Stimulated activated CD8-positive, alpha-beta memory T cell treated with anti-CD3 and anti-CD28 coated beads, Interleukin-2, amount 100 ng/mL, for 48 hours (primary cell): ENCODE measurements at regions not wholly inside any gene's neighbourhood (a gene's known extent, or its start where the extent isn't known, plus 50 kb on each side); places are given as distances from the start of the nearest gene placed in this dataset.
"Not testable (repeated sequence)": the region's sequence is repeated elsewhere in the genome, so short reads cannot be mapped to it uniquely, and the experiment has no call there.

ENCODE experiments used
- DNase-seq, 2 donors: peaks; one replicate each; pipeline ENCODE4 v3.0.0-alpha.2; 2020; ENCODE audit warnings: low read depth in 2 of 2

DNA sequence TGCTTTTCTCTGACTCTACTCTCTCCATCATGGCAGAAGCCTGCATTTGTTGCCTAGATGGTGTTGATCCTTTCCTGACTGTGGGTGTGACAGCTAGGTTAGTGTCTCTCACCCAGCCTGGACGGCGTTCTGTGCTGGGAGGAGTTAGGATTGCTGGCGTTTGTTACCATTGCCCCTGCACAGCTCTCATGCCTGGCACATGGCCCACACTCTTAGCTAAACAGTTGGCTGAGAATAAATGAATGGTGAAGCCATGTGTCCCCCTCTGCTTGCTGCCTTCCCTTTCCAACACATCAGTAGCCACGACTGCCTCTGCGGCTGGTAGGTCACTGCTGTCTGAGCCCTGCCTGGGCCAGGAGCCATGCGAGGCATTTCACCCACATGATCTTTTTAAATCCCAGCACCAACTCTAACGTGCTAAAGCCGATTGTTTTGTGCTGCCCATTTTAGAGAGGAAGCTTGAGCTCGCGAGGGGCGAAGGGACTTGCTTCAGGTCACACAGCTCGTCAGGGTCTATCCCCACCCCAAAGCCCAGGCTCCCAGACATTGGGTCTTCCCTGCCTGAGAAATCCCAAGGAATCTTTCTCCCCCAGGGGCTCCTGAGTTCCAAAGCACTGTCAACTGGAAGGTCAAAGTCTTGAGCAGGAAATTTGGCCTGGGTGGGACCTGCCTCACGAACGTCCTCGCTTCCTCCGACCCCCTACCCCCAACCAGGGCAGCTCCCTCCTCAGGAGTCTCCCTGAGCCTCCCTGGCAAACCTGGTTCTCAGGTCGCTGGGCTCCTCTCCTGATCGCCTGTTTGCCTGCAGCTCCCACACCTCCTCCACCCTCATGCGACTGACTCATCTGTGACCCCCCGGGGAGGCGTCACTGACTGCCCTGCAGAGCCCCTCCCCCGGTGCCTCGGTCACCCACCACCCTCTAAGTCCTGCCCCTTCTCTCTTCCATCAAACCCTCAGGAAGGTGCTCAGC is 271.7 kb upstream of the C1orf174 start:
- DNase-seq, result no peak

DNA sequence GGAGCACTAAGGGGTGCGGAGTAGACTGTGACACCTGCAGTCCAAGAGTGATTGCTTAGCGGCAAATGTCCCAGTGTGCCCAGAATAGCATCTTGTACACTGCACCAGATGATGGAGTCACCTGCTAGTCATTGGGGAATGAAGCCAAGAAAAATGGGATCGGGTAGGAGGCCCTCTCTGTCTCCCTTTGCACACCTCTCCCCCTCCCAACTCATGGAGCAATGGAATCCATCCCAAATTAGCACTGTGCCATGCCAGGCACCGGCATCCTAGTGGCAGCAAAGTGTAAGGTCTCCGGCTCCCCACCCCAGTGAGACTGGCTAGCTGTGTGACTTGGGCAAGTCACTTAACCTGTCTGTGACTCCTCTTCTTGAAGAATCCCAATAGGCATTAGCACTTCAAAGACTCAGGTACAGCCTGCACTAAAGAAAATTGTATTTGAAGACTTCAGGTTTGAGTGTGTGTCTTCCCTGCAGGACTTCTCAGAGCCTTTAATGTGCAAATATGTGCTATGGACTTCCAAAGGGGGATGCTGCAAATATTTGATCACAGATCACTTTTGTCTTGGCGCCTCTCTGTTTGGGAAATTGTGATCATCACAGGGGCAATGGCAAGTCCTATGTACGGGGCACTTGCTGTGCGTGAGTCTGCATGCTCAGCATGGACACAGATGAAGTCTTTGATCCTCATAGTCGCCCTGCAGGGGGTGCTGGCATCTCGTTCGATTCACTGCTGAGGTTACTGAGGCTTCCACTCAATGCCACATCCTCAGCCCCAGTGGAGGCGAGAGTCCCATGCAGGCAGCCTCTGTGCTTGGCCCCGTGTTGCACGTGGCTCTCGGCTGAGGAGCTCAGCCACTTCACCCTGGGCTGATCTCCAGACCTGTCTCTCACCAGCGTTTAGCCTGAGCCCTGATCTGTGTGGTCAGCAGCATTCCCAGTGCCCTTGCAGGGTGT is 272.9 kb upstream of the C1orf174 start:
- DNase-seq, result peak in 1 of 2 donors; percentile 6

DNA sequence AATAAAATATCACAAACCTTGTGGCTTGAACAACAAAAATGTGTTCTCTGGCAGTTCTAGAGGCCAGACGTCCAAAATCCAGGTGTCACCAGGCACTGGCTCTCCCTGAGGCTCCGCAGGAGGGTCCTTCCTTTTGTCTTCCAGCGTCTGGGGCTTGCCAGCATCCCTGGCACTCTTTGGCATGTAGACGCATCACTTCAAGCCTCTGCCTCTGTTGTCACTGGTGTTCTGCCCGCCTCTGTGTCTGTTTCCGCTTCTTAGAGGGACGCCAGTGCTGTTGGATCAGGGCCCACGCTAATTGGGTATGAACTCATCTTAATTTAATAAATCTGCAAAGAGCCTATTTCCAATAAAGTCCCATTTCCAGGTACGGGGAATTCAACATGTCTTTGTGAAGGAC is 273.7 kb upstream of the C1orf174 start:
- no peak for DNase-seq

DNA sequence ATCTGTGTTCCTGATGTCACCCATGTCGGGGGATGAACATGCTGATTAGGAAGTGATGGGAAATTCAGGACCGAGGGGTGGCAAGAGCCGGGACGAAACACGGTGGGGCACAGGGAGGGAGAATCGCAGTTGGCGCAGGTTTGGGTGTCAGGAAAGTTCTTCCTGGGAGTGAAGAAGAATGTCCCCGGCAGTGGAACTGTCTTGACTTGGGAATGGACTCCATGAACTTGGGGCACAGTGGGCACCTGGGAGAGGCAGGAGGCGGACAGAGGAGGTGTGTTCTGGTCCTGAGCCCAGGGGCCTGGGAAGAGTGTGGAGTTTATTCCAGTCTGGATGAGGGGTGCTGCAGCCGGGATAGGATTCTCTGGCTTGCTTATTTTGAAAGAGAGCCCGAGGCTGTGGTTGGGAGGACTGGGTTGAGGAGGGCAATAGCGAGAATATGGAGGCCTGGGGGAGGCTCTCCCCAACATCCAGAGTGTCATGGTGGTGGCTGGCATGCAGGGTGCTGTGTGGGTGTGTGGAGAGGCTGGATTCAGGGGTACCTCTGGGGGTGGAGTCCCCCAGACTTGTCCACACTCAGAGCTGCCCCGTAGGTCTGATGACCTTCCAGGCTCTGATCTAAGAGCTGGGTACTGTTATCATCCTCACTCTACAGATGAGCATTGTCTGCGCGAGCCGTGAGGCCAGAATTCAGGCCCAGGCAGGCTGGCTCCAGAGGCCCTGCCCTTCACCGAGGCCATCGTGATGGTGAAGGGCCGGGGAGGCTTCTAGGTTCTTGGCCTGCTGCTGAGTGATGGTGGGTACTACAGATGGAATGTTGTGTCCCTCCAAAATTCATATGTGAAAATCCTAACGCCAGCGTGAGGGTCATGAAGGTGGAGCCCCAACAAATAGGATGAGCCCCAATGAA is 274.5 kb upstream of the C1orf174 start:
- no peak for DNase-seq

DNA sequence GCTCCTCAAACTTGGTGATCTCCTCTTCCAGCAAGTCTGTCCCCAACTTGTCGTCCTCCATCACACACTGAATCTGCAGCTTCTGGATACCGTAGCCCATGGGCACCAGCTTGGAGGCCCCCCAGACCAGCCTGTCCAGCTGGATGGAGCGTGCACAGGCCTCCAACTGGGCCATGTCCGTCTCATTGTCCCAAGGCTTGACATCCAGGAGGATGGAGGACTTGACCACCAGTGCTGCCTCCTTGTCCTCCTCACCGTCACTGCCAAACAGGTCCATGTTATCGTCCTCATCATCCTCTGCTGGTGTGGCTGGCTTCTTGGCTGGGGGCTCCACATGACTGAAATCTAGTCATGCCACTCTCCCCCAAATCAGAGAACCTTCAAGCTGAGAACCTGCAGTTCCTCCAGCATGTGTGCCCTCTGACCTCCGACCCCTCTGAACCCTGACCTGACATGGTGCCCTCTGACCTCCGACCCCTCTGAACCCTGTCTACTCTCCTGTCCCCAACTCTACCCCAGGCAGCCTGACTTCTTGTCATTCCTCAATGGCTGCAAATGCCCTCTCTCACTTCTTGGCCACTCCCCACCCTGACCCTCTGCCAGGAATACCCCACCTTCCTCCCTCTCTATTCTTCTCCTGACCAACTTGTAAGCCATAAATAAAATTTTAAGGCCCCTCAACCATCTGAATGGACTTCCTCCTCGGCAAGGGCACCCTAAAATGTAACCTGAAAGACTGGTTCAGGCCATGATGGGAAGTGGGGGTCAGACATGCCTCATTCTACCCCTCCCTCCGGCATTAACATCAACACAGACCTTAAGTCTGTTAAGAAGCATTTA is 275.7 kb upstream of the C1orf174 start:
- no peak for DNase-seq

DNA sequence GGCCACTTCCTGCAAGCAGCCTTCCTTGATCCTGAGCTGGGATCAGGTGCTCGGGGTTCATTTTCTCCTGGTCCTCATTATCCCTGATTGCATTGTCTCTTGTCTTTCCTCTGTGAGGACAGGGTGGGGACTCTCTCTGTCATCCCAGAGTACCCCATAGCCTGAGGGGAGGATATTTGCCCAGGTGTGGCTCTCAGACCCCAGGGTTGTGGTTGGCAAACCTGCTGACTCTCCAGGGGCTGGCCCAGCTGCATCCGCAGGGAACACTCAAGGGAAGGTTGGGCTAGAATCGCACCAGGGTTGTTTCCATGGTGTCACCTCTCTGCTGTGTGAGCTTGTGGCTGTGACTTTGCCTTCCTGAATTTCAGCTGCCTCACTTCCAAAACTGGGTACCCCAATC is 276.8 kb upstream of the C1orf174 start:
- no peak for DNase-seq

DNA sequence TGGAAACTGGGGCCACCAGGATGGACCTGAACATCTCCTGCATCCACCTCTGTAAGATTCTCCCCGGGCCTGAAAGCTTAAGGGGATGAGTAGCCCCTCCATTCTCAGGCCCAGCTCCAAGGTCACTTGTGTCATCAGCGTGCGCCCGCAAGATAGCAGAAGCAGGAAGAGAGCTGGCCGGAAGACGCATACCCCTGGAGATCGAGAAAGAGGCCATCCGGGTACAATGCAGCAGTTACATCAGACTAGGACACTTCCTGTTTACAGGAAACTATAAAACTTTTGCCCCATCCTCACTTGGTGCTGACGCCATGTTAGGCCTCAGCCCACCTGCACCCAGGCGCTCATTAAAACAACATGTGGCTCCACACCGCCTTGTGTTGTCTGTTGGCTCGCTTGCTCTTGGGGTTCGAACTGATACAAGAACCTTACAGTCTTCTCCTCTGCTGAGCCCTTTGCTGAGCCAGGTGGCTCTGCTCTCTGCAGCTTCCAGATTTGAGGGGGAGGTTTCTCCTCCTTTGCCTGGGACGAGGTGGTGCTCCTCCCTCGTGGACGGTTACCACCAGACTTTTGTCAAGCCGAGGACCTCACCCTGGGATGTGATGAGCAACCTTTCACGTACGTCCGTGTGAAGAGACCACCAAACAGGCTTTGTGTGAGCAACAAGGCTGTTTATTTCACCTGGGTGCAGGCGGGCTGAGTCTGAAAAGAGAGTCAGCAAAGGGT is 277.5 kb upstream of the C1orf174 start:
- DNase-seq, result no peak

DNA sequence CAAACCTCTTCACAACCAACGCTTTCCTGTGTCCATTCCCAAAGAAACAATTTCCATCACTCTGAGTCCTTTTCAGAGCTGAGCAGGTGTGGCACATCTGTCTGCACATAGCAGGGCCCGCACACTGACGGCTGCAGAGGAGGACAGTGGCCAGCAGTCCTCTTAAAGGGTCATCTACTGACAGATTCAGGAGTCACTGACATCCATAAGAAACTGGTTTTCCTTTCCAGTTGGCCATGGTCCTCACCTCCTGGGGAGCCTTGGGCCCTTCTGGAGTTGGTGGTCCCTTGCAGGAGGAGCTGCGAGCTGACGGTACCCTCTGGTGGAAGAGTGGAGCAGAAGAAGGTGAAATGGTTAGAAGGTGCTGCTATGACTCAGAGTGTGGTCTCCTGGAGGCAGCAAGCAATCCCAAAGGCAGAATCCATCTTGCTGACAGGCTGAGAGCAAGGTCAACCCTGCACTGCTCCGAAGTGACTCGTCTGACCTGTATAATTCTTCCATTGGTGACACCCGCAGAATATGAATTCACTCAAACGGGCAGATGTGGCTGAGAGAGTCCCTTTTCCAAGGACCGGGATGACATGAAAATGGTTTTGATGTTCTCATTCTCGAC is 278.5 kb upstream of the C1orf174 start:
- DNase-seq, result no peak

DNA sequence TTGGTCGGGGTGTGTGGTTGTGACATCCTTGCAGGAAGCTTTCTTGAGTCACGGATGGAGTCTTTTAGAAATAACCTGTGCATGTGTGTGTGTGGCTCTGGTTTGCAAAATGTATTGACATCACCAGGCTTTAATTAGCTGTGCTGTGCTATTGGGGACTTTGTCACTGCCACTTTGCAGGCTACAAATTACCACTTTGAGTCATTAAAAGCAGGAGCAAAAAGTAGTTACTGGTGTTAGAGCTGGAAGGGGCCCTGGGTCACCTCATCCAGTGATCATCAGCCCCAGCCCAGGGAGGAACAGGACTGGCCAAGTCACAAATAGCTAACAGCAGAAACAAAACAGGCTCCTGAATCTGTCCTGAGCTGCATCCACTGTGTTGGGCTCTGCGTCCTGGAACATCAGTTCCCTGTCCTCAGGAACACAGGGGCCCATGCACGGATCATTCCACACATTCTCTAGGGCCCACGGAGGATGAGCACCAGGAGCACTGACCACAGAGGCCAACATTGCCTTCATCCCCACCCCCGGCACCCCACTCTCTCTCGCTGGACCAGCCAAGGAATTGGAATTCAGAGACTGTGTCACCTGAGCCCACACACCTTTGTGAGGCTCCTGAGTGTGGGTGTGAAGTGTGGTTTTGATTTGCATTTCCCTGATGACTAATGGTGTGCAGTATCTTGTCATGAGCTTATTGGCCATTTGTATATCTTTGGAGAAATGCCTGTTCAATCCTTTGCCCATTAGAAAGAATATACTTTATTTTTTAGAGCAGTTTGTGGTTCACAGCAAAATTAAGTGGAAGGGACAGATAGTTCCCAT is 280.1 kb upstream of the C1orf174 start:
- no peak for DNase-seq

DNA sequence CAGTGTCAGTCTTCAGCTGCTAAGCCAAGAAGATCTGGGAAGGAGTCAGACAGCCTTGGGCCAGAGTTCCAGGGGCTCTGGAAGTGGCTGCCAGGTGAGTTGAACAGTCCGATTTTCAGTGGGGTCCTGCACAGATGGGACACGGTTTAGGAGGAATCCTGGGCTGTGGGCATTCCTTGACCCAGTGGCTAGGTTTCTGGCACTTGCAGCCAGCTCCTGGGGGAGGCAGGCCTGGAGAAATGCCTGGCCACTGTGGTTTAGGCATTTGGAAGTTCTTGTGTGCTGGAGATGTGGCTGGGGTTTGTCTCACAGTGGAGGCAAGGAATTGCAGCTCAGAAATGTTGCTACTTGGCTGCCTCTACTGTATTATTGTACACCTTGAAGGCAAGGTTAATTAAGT is 286.4 kb upstream of the C1orf174 start:
- not testable (repeated sequence) for DNase-seq

DNA sequence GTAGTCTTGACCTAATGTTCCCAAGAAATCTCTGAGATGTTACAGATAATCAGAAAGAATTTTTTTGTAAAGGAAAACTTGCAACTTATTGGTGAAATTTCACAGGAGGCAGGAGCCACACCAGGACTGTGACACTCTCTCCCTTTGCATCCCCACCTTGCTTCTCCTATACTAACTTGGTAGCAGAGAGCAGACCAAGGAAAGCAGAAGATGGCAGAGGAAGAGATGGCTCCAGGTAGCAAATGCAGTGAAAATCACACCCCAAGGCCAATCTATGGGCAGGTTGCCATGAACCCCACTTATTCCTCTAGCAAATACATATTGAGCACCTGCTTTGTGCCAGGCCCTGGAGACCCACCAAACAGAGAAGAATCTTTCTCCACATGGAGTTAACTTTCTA is 303.4 kb upstream of the C1orf174 start:
- DNase-seq, result no peak

DNA sequence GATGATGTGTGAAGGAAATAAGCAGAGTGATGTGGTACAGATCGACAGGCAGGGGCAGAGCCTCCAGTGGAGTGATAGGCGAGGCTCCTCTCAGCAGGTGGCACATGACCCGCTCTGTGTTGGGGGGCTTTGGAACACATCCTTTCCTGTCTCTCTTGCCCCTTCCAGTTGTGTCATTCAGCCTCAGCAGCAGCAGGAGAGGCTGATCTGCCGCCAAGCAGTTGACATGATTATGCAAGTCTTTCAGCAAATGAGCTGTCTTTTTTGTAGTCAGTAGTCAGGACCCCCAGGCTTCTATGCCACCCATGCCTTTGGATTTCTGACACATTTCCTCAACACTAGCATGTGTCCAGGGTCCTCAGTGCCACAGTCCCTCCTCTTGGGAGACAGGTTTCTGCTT is 307.1 kb upstream of the C1orf174 start:
- no peak for DNase-seq

DNA sequence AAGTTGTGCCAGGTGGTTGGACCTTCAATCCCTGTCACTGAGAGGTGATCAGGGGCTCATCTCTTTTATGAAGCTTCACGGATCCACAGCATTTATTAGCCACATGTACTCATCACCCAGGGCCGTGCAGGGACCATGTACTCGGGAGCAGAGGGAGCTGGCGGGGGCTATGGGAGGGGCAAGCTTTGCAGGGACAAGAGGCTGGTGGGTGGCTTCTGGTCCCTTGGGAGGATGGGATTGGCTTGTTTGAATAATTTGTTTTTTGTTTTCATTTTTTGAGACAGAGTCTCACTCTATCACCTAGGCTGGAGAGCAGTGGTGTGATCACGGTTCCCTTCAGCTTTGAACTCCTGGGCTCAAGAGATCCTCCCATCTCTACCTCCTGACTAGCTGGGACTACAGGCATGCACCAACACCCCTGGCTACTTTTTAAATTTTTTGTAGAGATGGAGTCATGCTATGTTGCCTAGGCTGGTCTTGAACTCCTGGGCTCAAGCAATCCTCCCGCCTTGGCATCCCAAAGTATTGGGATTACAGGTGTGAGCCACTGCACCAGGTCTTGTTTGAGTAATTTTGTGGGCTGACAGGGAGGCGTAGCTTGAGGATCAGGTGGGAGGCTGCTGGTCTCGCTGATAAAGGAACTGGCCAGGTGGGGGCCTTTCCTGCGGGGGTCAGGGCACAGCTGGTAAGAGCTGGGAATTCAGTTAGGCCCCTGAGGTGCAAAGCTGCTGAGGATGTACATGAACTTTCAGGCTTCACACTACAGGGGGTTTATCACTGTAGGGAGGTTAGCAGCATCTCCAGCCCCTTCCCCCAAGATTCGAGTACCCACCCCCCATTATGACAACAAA is 308.0 kb upstream of the C1orf174 start:
- no peak for DNase-seq

DNA sequence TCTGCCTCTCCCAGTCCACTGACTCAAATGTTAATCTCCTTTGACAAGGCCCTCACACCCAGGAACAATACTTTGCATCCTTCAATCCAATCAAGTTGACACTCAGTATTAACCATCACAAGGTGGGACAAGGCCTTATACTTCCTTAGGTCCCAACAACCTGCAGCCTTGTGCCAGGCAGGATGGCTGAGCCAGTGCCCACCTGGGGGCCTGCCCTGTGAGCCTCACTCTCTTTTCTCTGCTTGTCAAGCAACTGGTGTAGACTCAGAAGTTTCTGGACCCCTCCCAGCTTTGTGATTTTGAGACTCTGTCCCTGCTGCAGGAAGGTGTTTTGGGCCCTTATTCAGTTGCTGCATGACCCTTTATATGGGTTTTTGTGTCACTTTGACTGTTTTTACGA is 310.0 kb upstream of the C1orf174 start:
- no peak for DNase-seq

DNA sequence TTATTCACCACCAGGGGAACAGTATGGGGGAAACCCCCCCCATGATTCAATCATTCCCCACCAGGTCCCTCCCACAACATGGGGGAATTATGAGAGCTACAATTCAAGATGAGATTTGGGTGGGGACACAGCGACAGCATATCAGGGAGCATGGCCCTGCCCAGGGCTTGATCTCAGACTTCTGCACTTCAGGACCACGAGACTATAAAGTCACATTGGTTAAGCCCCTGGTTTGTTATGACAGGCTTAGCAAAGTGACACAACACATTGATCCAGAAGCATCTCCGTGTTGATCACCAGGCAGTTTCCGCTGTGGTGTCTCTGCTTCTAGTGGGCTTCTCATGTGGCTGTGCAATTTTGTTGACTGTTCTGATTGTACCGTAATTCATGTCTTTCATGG is 312.7 kb upstream of the C1orf174 start:
- DNase-seq, result no peak

DNA sequence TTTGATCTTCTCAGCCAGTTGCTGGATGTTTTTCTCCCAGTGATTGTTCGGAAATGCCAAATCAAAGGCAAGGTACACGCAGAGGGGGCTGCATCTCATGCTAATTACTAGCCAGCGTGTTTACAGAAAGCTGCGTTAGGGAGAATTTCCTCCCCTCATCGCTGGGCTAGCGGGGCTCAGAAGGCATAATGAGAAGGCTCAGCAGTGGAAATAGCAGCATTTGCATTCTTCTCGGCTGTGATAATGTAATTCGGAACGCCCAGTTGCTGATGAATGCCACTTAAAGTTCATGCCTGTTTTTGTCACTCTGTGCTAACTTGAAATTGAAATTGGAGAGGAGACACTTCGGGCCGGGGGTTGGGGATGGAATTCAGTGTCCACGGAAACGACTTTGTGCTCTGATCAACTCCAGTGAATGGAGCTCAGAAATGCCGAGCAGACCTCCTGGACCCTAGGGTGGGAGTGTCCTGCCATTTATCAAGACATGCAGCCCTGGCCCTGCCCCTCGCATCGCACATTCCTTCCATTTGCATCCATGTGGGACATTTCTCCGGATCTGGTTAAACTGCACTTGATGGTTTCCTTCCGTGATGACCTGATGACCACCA is 313.4 kb upstream of the C1orf174 start:
- DNase-seq, result no peak

DNA sequence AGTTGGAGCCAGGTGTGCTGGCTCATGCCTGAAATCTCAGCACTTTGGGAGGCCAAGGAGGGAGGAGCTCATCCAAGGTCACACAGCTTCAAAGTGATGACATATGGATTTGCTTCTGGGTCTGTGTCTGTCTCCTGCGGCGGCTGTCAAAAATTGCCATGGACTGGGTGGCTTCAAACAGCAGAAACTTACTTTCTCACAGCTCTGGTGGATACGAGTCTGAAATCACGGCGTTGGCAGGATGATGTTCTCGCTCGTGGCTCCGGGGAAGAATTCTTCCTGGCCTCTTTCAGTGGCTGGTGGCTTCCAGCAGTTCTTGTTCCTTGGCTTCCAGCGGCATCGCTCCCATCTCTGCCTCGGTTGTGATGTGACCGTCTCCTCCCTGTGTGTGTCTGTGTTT is 314.8 kb upstream of the C1orf174 start:
- DNase-seq, result no peak
